Rectal smooth muscle tissue (tissue), 1 donor: ENCODE measurements at regions not wholly inside any gene's neighbourhood (a gene's known extent, or its start where the extent isn't known, plus 50 kb on each side); places are given as distances from the start of the nearest gene placed in this dataset.

ENCODE experiments used
- H3K27ac ChIP-seq: one replicate; pipeline ENCODE4 v1.7.0; 2013; ENCODE audit warnings: low read depth, low read length, inconsistent platforms
- H3K27me3 ChIP-seq: one replicate; pipeline ENCODE4 v1.7.0; 2013; ENCODE audit warnings: low read length; ENCODE audit not compliant: control insufficient read depth, insufficient read depth
- H3K36me3 ChIP-seq: one replicate; pipeline ENCODE4 v1.7.0; 2013; ENCODE audit warnings: low read length; ENCODE audit not compliant: control insufficient read depth, insufficient read depth
- H3K4me1 ChIP-seq: one replicate; pipeline ENCODE4 v1.7.0; 2013; ENCODE audit warnings: low read length; ENCODE audit not compliant: control insufficient read depth, insufficient read depth
- H3K4me3 ChIP-seq: one replicate; pipeline ENCODE4 v1.7.0; 2013; ENCODE audit warnings: low read length
- H3K9ac ChIP-seq: one replicate; pipeline ENCODE4 v1.7.0; 2013; ENCODE audit warnings: low read length

DNA sequence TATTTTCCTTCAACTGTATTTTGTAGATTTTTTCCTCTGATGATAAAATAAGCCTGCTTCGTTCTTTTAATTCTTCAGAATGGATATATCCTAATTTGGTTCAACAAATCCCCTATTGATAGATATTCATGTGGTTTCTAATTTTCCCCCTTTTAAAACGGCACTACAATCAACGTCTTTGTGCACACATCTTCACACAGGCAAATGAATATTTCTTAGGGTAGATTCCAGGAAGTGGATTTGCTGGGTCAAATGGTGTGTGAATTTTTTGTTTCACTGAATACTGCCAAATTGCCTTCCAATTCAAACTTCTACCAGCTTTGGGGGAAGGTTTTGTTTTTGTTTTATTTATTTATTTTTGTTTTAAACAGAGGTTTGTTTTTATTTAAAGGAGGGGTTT lies 287.2 kb downstream of the FOXO1 start:
- peaks cover 3% of the 10 kb centered on the region for H3K4me1 ChIP-seq
- no peak overlapping the region for H3K4me3 ChIP-seq
- H3K9ac ChIP-seq = no peak overlapping the region
- no peak overlapping the region for H3K27ac ChIP-seq
- no peaks in the 10 kb centered on the region for H3K27me3 ChIP-seq
- H3K36me3 ChIP-seq = no peaks in the 10 kb centered on the region

DNA sequence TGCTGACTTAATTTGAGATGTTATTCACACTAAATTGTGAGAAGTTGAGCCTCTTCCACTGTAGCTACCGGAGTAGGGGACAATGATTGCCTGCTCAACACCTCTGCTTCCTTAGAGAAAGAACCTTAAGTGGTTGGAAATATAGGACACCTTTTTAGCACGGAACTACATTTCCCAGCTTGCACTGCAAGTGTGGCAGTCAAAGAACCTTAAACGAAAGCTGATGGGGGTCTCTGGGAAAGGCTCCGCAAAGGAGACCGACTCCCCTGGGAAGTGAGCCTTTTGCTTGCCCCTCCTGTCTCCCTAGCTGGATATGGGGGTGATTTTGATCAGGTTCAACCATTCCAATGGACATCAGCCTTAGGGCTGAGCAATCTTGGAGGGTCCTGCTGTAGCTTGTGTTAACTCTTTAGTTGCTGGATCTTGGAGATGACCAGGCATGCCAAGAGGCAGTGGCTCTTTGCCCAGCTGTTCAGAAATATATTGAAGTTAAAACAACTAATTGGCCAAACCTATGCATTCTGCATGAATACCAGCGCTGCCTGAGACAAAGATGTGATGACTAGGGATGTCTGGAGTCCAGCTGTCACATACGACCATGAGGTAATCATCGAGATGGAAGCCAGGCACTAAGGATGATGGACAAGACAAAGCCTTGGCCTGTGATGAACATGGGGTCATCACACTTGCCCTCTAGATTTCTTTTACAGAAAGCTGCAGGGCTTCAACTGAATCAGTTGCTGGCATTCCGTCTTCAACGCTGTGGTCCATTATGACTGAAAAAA lies 286.5 kb downstream of the FOXO1 start:
- H3K9ac ChIP-seq = no peak overlapping the region
- no peak overlapping the region for H3K27ac ChIP-seq
- no peak overlapping the region for H3K4me3 ChIP-seq
- H3K27me3 ChIP-seq = no peaks in the 10 kb centered on the region
- H3K4me1 ChIP-seq = peaks cover 3% of the 10 kb centered on the region
- H3K36me3 ChIP-seq = no peaks in the 10 kb centered on the region

DNA sequence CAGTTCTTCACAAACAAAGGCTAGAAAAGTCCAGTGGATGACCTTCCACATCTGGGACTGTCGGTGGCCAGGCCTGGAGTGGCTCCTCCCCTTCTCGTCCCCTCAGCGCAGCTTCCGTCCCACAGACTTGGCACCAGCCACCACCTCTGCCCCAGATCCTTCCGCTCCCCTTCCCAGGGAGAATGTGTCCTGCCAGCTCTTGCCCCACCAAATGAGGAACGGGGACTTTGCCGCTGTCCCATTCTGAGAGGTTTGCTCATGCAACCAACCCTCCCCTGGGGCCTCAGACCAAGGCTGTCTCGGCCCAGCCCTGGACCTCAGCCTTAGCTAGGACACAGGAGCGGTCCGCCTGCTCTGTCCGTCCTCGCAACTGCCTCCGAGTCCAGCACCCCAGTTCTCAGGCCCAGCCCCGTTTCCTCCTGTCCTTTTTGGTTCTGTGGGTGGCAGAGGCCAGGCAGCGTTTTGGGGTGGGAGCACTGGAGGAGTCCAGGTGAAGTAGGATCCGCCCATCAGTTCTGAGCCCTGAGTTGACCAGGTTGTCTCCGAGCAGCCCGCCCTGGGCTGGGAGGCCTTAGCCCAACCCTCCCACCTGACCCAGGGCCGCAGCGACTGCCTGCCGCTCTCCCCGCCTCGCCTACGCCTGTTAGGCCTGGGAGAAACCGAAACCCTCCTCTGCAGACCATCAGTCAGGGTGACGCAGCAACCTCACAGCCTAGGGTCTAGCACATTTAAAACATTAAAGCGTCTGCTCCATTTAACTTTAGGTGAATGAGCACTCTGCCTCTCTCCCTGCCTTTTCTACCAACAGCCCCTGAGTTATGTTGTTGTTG lies 284.3 kb downstream of the FOXO1 start:
- no peaks in the 10 kb centered on the region for H3K36me3 ChIP-seq
- H3K27me3 ChIP-seq = no peaks in the 10 kb centered on the region
- H3K27ac ChIP-seq = no peak overlapping the region
- H3K4me3 ChIP-seq = no peak overlapping the region
- H3K9ac ChIP-seq = no peak overlapping the region
- peaks cover 3% of the 10 kb centered on the region for H3K4me1 ChIP-seq

DNA sequence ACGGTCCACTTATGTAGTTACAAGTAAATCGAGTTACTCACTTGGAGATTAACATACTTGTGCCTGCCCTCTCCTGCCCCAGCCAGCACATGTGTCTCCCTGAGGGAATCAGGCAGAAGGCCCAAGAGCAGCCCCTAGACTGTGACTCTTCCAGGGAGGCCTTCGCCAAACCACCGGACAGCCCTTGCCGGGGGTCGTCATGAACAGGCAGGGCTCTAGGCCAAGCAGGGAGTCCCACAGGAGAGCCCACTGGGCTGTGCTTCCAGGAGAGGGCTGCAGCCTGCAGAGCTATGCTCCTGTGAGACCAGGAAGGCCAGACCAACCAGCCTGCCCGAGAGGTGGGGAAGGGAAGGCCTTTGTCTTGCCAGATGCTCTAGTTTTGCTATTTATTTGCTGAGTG lies 283.3 kb downstream of the FOXO1 start:
- H3K4me3 ChIP-seq = no peak overlapping the region
- H3K36me3 ChIP-seq = no peaks in the 10 kb centered on the region
- no peak overlapping the region for H3K9ac ChIP-seq
- H3K27ac ChIP-seq = no peak overlapping the region
- no peaks in the 10 kb centered on the region for H3K4me1 ChIP-seq
- H3K27me3 ChIP-seq = no peaks in the 10 kb centered on the region

DNA sequence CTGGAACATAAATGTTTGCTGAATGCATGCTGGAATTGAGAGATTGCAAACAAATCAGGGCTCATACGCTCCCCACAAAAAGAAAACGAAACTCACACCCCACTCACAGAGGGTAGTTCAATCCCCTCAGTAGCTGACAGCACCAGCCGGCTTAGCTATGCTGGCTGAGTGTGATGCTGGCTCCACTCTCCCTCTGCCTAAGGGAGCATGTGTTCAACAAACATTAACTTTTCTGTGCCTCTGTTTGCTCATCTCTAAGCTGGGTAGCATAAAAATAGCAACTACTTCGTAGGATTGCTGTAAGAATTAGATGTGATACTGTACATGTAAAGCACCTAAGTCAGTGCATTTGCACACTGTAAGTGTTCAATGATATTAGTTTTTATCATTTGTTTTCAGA lies 282.6 kb downstream of the FOXO1 start:
- Histone ChIP-seq H3K4me3 (no peak overlapping the region), H3K27ac (no peak overlapping the region), H3K27me3 (no peaks in the 10 kb centered on the region), H3K9ac (no peak overlapping the region), H3K4me1 (no peaks in the 10 kb centered on the region), H3K36me3 (no peaks in the 10 kb centered on the region)

DNA sequence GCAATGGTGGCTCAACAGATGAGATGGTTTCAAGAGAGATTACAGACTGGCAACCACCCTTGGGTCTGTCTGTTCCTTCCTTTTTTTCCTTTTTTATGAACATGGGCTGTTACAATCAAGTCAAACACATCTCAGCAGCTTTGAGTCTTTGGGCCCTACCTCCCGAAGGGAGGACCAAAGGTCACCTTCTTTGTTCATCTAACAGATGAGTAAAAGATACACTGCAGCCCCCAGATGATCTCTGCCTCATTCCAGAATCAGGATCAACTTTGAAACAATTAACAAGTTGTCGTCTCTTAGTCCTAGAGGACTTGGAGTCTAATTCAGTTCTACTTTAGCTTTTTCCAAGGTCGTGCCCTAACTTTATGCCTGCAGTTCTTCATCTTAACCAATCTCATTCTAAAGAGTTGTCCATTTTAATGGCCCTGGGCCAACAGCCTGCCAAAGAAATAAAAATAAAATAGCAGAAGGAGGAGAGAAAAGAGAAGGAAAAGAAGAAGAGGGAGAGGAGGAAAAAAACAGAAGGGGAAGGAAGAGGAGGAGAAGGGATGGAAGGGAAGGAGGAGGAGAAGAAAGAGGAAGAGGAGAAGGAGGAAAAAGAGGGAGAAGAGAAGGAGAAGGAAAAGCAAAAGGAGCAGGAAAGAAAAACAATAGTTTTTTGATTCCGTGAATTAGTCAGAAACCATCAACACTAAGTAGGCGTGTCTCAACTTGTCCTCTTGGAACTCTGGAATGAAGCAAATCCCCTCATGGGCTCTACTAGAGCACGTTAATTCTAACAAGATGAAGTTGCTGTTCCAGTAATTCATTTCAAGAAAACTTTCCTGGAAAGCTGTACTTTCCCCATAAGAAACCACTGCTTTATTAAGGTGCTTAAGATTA lies 281.2 kb downstream of the FOXO1 start:
- Histone ChIP-seq H3K9ac (no peak overlapping the region), H3K4me3 (no peak overlapping the region), H3K27ac (no peak overlapping the region), H3K36me3 (no peaks in the 10 kb centered on the region), H3K4me1 (no peaks in the 10 kb centered on the region), H3K27me3 (no peaks in the 10 kb centered on the region)

DNA sequence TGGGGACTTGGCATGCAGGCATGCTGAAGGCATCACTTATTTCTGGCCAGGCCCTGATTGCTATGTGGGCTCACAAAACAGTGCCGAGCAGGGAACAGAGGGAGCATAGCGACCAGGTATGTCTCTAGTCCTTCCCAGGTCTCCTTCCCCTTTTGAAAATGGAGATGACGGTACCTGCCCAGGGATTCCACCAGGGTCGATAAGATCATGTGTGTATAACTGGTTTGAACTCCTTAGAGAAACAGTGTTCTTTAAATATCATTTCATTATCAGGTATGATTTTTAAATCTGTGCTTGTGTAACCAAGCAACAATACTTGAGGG lies 280.6 kb downstream of the FOXO1 start:
- Histone ChIP-seq H3K9ac (no peak overlapping the region), H3K27ac (no peak overlapping the region), H3K36me3 (no peaks in the 10 kb centered on the region), H3K4me3 (no peak overlapping the region), H3K27me3 (no peaks in the 10 kb centered on the region), H3K4me1 (no peaks in the 10 kb centered on the region)

DNA sequence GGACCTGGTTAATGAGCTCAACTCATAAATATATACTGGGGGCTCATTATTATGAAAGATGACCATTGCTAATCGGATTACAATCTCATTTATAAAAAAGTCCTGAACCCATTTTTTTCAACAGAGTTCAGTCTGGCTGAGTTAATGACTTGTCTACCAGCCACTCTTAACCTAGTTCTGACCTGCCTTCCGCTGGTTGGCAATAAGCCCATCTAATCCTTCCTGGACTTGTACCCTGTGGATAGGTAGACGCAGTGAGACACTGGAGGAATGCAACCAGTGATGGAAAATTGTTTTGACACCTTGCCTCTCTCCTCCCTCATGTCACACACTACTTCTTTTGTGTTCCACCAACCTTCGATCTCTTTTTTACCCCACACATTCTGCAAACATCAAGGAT lies 279.9 kb downstream of the FOXO1 start:
- H3K9ac ChIP-seq = no peak overlapping the region
- no peaks in the 10 kb centered on the region for H3K36me3 ChIP-seq
- no peak overlapping the region for H3K4me3 ChIP-seq
- no peaks in the 10 kb centered on the region for H3K27me3 ChIP-seq
- no peaks in the 10 kb centered on the region for H3K4me1 ChIP-seq
- no peak overlapping the region for H3K27ac ChIP-seq

DNA sequence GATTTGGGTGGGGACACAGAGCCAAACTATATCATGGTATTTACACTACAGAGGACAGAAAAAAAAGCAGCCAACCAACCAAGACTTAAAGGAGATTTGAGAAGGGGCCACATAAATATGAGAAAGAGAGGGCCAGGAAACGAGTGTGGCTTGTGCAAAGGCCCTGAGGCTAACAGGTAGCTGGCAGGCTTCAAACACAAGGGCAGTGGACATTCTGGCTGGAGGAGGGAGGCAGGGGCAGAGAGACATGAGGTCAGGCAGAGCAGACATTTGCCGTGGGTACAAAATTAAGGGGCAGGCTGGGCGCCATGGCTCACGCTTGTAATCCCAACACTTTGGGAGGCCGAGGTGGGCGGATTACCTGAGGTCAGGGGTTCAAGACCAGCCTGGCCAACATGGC lies 278.7 kb downstream of the FOXO1 start:
- Histone ChIP-seq H3K9ac (no peak overlapping the region), H3K36me3 (no peaks in the 10 kb centered on the region), H3K27me3 (no peaks in the 10 kb centered on the region), H3K4me1 (no peaks in the 10 kb centered on the region), H3K27ac (no peak overlapping the region), H3K4me3 (no peak overlapping the region)

DNA sequence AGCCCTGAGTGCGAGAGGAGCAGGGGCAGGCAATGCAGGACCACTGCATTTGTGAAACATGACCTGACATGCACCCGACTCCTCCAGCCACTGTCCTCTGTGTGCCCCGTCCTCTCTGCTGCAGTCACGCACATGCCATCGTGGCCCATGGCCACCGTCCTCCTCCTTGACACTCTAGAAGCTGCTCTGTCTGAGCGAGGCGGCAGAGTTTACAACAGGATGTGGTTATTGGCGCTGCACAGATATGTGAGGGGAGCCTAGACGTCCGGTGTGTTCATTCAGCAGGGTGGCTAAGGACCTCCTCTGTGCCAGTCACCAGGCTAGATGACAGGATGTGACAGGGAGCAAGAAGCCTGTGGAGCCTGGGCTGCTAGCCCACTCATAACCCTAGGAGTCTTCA lies 277.8 kb downstream of the FOXO1 start:
- Histone ChIP-seq H3K36me3 (no peaks in the 10 kb centered on the region), H3K4me3 (no peak overlapping the region), H3K9ac (no peak overlapping the region), H3K27me3 (no peaks in the 10 kb centered on the region), H3K4me1 (no peaks in the 10 kb centered on the region), H3K27ac (no peak overlapping the region)

DNA sequence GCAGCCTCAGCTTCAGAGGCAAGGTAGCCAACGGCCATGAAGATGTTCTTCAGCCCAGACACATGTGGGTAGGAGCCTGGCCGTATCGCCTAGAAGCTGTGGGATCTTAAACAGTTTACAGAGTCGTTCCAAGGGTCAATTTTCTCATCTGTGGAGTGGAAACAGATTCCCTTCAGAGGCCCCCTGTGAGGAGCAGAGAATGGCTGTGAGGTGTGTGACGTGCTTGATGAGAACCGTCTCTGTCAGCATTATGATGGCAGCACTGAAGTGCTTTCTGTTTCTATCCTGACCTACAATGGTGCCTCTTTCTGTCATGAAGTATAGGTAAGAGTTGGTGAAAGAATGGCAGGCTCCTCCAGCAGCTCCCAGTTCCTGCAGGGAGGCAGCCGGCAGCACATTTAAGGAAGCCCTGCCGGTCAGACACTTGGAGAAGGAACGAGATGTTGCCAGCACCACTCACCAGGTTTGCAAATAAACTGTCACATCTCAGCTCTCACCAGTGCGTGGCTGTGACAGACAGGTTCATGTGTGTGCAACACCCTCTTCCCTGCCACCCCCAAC lies 277.3 kb downstream of the FOXO1 start:
- no peaks in the 10 kb centered on the region for H3K36me3 ChIP-seq
- H3K4me3 ChIP-seq = no peak overlapping the region
- H3K27ac ChIP-seq = no peak overlapping the region
- no peaks in the 10 kb centered on the region for H3K27me3 ChIP-seq
- H3K4me1 ChIP-seq = no peaks in the 10 kb centered on the region
- no peak overlapping the region for H3K9ac ChIP-seq

DNA sequence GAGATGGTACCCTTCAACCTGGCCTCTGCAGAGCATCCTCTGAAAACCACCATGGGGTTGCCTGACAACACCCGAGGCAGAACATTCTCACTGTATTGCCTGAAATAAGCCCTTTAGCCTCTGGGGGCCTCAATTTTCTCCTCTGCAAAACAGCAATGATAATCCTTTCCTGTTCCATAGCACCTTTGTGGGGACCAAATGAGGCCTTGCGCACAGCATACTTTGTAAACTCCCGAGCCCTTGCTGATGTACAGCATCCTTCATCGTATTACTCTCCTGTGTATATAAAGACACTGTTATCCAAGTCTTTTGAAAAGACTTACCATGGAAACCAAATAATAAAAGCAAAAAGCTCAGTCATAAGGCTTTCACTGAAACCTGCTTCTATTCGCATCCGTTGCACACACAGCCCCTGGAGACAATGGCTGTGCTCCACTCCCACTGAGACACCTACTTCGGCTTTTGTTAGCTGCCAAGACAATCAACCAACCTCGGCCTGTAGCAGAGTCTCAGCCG lies 276.0 kb downstream of the FOXO1 start:
- H3K9ac ChIP-seq = no peak overlapping the region
- H3K4me3 ChIP-seq = no peak overlapping the region
- no peak overlapping the region for H3K27ac ChIP-seq
- H3K36me3 ChIP-seq = no peaks in the 10 kb centered on the region
- no peaks in the 10 kb centered on the region for H3K4me1 ChIP-seq
- H3K27me3 ChIP-seq = no peaks in the 10 kb centered on the region
